ENCODE measurements at regions not wholly inside any gene's neighbourhood (a gene's known extent, or its start where the extent isn't known, plus 50 kb on each side); places are given as distances from the start of the nearest gene placed in this dataset.

- no peak for ATAC-seq
Measured at GRCh38 chrX:3257471-3257870, 89.0 kb downstream of the MXRA5 start.

- ATAC-seq: no peak
Measured at GRCh38 chrX:3256868-3257267, 89.6 kb downstream of the MXRA5 start.

- no peak for ATAC-seq
Measured at GRCh38 chrX:3252744-3253143, 93.7 kb downstream of the MXRA5 start.

- no peak for ATAC-seq
Measured at GRCh38 chrX:3250966-3251365, 95.5 kb downstream of the MXRA5 start.

- no peak for ATAC-seq
Measured at GRCh38 chrX:3244955-3245354, 101.5 kb downstream of the MXRA5 start.

GRCh38 chrX:3244203-3244743, 102.2 kb downstream of the MXRA5 start:
- no peak for ATAC-seq

GRCh38 chrX:3232262-3232923, 114.1 kb downstream of the MXRA5 start:
- no peak for ATAC-seq

GRCh38 chrX:3231766-3232165, 114.7 kb downstream of the MXRA5 start:
- ATAC-seq: no peak

- no peak for ATAC-seq
Measured at GRCh38 chrX:3230496-3230895, 116.0 kb downstream of the MXRA5 start.

- ATAC-seq: no peak
Measured at GRCh38 chrX:3227526-3227925, 118.9 kb downstream of the MXRA5 start.

- ATAC-seq: no peak
Measured at GRCh38 chrX:3226087-3226486, 120.4 kb downstream of the MXRA5 start.

- ATAC-seq: no peak
Measured at GRCh38 chrX:3221643-3222042, 124.8 kb downstream of the MXRA5 start.

GRCh38 chrX:3219667-3220066, 126.8 kb downstream of the MXRA5 start:
- no peak for ATAC-seq

- ATAC-seq: no peak
Measured at GRCh38 chrX:3219231-3219630, 127.2 kb downstream of the MXRA5 start.

- no peak for ATAC-seq
Measured at GRCh38 chrX:3218442-3218841, 128.0 kb downstream of the MXRA5 start.

GRCh38 chrX:3216581-3217180, 129.8 kb downstream of the MXRA5 start:
- ATAC-seq: no peak

- ATAC-seq: no peak
Measured at GRCh38 chrX:3215249-3215648, 131.2 kb downstream of the MXRA5 start.

GRCh38 chrX:3206314-3206713, 140.1 kb downstream of the MXRA5 start:
- no peak for ATAC-seq

- ATAC-seq: no peak
Measured at GRCh38 chrX:3204606-3205005, 141.8 kb downstream of the MXRA5 start.

GRCh38 chrX:3195845-3196244, 150.6 kb downstream of the MXRA5 start:
- no peak for ATAC-seq

- ATAC-seq: no peak
Measured at GRCh38 chrX:3192835-3193234, 151.6 kb downstream of the ARSF start.

- no peak for ATAC-seq
Measured at GRCh38 chrX:3191796-3192195, 150.5 kb downstream of the ARSF start.

- no peak for ATAC-seq
Measured at GRCh38 chrX:3191201-3191600, 149.9 kb downstream of the ARSF start.

- ATAC-seq: no peak
Measured at GRCh38 chrX:3184176-3184930, 143.1 kb downstream of the ARSF start.
